ENCODE measurements at regions not wholly inside any gene's neighbourhood (a gene's known extent, or its start where the extent isn't known, plus 50 kb on each side); places are given as distances from the start of the nearest gene placed in this dataset.

GRCh38 chr13:105936816-105937215 lies 598.6 kb downstream of the EFNB2 start:
- TF ChIP-seq TCF12 (IDR thresholded peaks at IDR 0.05; ENCODE audit: low read depth) (no peak), REST (IDR thresholded peaks at IDR 0.05; ENCODE audit: low read depth) (no peak), CEBPB (IDR thresholded peaks at IDR 0.05) (no peak), RAD21 (IDR thresholded peaks at IDR 0.05; ENCODE audit: low read depth) (no peak), EGR1 (IDR thresholded peaks at IDR 0.05) (no peak), CREB1 (IDR thresholded peaks at IDR 0.05; ENCODE audit: low read depth) (no peak), YY1 (IDR thresholded peaks at IDR 0.05; ENCODE audit: low read depth) (no peak), EP300 (IDR thresholded peaks at IDR 0.05; ENCODE audit: borderline replicate concordance) (no peak)
- TF ChIP-seq, protein P1, sequence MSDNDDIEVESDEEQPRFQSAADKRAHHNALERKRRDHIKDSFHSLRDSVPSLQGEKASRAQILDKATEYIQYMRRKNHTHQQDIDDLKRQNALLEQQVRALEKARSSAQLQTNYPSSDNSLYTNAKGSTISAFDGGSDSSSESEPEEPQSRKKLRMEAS (IDR thresholded peaks at IDR 0.05) = no peak
